Duodenal mucosa (tissue), 2 donors: ENCODE measurements at regions not wholly inside any gene's neighbourhood (a gene's known extent, or its start where the extent isn't known, plus 50 kb on each side); places are given as distances from the start of the nearest gene placed in this dataset.

Experiments used
- H3K27ac ChIP-seq: one replicate; pipeline ENCODE4 v1.7.0; 2013; ENCODE audit warnings: low read depth, low read length
- H3K27me3 ChIP-seq, 2 donors: one replicate each; pipeline ENCODE4 v1.7.0; 2013; ENCODE audit warnings: low read length in 2 of 2, control low read depth in 1 of 2; ENCODE audit not compliant: insufficient read depth in 2 of 2, control insufficient read depth in 1 of 2
- H3K36me3 ChIP-seq, 2 donors: one replicate each; pipeline ENCODE4 v1.7.0; 2013; ENCODE audit warnings: low read length in 2 of 2, control low read depth in 1 of 2; ENCODE audit not compliant: insufficient read depth in 2 of 2, control insufficient read depth in 1 of 2
- H3K4me1 ChIP-seq, 2 donors: one replicate each; pipeline ENCODE4 v1.7.0; 2013; ENCODE audit warnings: low read length in 2 of 2, control low read depth in 1 of 2; ENCODE audit not compliant: insufficient read depth in 2 of 2, control insufficient read depth in 1 of 2
- H3K4me3 ChIP-seq, 2 donors: one replicate each; pipeline ENCODE4 v1.7.0; 2013; ENCODE audit warnings: low read length in 2 of 2, low read depth in 1 of 2
- H3K9ac ChIP-seq, 2 donors: one replicate each; pipeline ENCODE4 v1.7.0; 2013; ENCODE audit warnings: low read length in 2 of 2, low read depth in 1 of 2
- H3K9me3 ChIP-seq, 2 donors: one replicate each; pipeline ENCODE4 v1.7.0; 2013; ENCODE audit warnings: low read length in 2 of 2, control low read depth in 1 of 2; ENCODE audit not compliant: control insufficient read depth in 1 of 2

GRCh38 chr3:43792904-43793303 is 102.2 kb downstream of the ABHD5 start:
- H3K36me3 ChIP-seq = no peaks in the 10 kb centered on the region
- peaks cover 7 to 8% of the 10 kb centered on the region in 2 donors for H3K27me3 ChIP-seq
- H3K9ac ChIP-seq = no peak overlapping the region
- no peaks in the 10 kb centered on the region for H3K9me3 ChIP-seq
- H3K4me3 ChIP-seq = no peak overlapping the region
- H3K4me1 ChIP-seq = no peaks in the 10 kb centered on the region
- no peak overlapping the region for H3K27ac ChIP-seq

GRCh38 chr3:43793648-43794372 is 103.1 kb downstream of the ABHD5 start:
- Histone ChIP-seq H3K9ac (no peak overlapping the region), H3K27ac (no peak overlapping the region), H3K9me3 (no peaks in the 10 kb centered on the region), H3K36me3 (no peaks in the 10 kb centered on the region), H3K4me3 (no peak overlapping the region), H3K4me1 (no peaks in the 10 kb centered on the region), H3K27me3 (peaks cover 7 to 8% of the 10 kb centered on the region in 2 donors)

DNA sequence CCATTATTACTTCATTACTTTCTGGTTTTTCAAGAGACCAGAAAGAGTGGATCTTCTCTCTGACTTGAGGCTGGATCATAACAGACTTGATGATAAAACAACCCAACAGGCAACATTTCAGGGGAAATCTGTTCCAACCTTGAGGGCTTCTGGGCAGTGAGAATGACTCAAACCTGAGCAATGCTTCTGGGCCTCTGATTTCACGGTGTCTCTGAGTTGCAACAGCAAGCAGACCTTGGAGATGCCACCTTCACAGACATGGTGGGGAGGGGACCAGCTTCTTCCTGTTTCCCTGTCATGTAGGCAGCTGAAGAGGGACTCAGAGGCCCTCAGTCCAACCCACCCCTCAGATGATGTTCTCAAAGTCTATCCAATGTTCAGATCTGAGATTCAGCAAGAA is 104.0 kb downstream of the ABHD5 start:
- peaks cover 6 to 7% of the 10 kb centered on the region in 2 donors for H3K27me3 ChIP-seq
- no peaks in the 10 kb centered on the region for H3K9me3 ChIP-seq
- no peak overlapping the region for H3K9ac ChIP-seq
- no peaks in the 10 kb centered on the region for H3K36me3 ChIP-seq
- H3K4me1 ChIP-seq = no peaks in the 10 kb centered on the region
- H3K27ac ChIP-seq = no peak overlapping the region
- H3K4me3 ChIP-seq = no peak overlapping the region

- Histone ChIP-seq H3K36me3 (no peaks in the 10 kb centered on the region), H3K4me1 (no peaks in the 10 kb centered on the region), H3K27me3 (peaks cover 5 to 6% of the 10 kb centered on the region in 2 donors), H3K9me3 (peaks cover 0 to 4% of the 10 kb centered on the region in 2 donors), H3K9ac (no peak overlapping the region), H3K27ac (no peak overlapping the region), H3K4me3 (no peak overlapping the region)
Measured at GRCh38 chr3:43795491-43795890, 104.8 kb downstream of the ABHD5 start.

GRCh38 chr3:43796041-43796596 is 105.4 kb downstream of the ABHD5 start:
- Histone ChIP-seq H3K4me3 (no peak overlapping the region), H3K4me1 (no peaks in the 10 kb centered on the region), H3K9me3 (peaks cover 0 to 4% of the 10 kb centered on the region in 2 donors), H3K27me3 (peaks cover 5% of the 10 kb centered on the region in 2 donors), H3K27ac (no peak overlapping the region), H3K36me3 (no peaks in the 10 kb centered on the region), H3K9ac (no peak overlapping the region)

DNA sequence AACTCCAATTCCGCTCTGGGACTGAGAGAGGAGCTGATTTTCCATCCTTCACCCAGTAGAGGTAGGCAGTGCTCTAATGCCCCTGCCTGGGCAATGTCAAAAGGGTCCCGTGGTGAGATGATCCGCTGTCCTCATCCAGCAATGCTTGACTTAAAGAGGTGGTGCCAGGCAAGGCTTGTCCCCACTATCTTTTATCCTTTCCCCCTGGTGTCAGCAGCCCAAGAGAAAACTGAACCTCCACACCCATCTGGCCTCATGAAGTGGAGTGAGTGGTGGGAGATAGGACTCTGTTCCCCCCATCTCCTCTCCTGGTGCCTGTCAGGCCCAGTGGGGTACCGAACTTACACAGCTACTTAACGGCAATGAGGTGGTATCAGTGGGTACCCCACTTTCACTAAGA is 107.1 kb downstream of the ABHD5 start:
- H3K9me3 ChIP-seq = peaks cover 0 to 4% of the 10 kb centered on the region in 2 donors
- peaks cover 5% of the 10 kb centered on the region in 2 donors for H3K27me3 ChIP-seq
- H3K27ac ChIP-seq = no peak overlapping the region
- H3K9ac ChIP-seq = no peak overlapping the region
- no peaks in the 10 kb centered on the region for H3K4me1 ChIP-seq
- H3K4me3 ChIP-seq = no peak overlapping the region
- H3K36me3 ChIP-seq = no peaks in the 10 kb centered on the region

DNA sequence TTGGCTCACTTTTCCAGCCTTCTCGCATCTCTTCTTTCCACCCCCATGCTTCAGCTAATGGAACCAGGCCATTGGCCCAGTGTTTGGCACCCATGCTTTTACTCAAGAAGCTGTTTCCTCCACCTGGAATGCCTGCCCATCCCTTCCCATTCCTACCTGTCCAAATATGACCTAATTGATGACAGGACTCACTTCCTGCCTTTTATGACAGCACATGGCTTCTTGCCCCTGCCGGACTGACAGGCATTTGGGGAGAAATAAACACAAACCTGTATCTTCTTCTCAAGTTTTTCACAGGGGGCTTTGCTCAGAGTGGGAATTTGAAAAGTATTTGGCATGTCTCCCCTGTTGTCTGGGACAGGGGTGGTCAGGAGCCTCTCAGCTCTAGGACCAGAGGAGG is 120.1 kb downstream of the ABHD5 start:
- Histone ChIP-seq H3K27ac (no peak overlapping the region), H3K9ac (no peak overlapping the region), H3K27me3 (no peaks in the 10 kb centered on the region), H3K4me1 (no peaks in the 10 kb centered on the region), H3K9me3 (no peaks in the 10 kb centered on the region), H3K4me3 (no peak overlapping the region), H3K36me3 (no peaks in the 10 kb centered on the region)

DNA sequence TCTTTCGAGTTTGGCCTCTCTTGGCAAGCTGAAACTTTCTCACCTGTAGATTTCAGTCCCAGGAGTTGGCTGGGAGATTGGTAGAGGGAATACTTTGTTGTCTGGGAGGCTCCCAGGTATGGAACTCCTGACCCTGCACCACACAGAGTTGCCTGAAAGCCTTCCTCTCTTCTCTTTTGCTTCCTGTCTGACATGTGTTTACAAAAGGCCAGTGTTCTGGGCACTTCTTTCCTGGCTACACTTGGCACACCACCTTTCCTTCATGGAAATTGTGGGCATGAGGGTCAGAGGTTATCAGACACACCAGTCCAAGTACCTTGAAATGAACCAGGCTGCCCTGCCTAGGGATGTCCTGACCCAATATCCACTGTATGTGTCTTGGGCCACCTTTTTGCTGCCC is 123.7 kb downstream of the ABHD5 start:
- no peaks in the 10 kb centered on the region for H3K27me3 ChIP-seq
- H3K4me3 ChIP-seq = no peak overlapping the region
- H3K4me1 ChIP-seq = no peaks in the 10 kb centered on the region
- no peaks in the 10 kb centered on the region for H3K36me3 ChIP-seq
- H3K27ac ChIP-seq = no peak overlapping the region
- H3K9me3 ChIP-seq = no peaks in the 10 kb centered on the region
- no peak overlapping the region for H3K9ac ChIP-seq

GRCh38 chr3:43816372-43816771 is 125.6 kb downstream of the ABHD5 start:
- no peaks in the 10 kb centered on the region for H3K36me3 ChIP-seq
- no peak overlapping the region for H3K27ac ChIP-seq

GRCh38 chr3:43817064-43817463 is 126.3 kb downstream of the ABHD5 start:
- H3K9ac ChIP-seq = no peak overlapping the region
- H3K4me3 ChIP-seq = no peak overlapping the region
- no peaks in the 10 kb centered on the region for H3K9me3 ChIP-seq
- no peaks in the 10 kb centered on the region for H3K4me1 ChIP-seq
- no peaks in the 10 kb centered on the region for H3K36me3 ChIP-seq
- H3K27me3 ChIP-seq = no peaks in the 10 kb centered on the region
- H3K27ac ChIP-seq = no peak overlapping the region

More at GRCh38 chr3:43816372-43816771, 125.6 kb downstream of the ABHD5 start:
- H3K27me3 ChIP-seq = no peaks in the 10 kb centered on the region
- H3K4me3 ChIP-seq = no peak overlapping the region
- H3K9me3 ChIP-seq = no peaks in the 10 kb centered on the region
- H3K9ac ChIP-seq = no peak overlapping the region
- no peaks in the 10 kb centered on the region for H3K4me1 ChIP-seq
